IgD-negative memory B cell (primary cell): ENCODE measurements at regions not wholly inside any gene's neighbourhood (a gene's known extent, or its start where the extent isn't known, plus 50 kb on each side); places are given as distances from the start of the nearest gene placed in this dataset.

ENCODE experiments used
- H3K27ac Mint-ChIP-seq, 3 donors: one replicate each; pipeline ENCODE4 v1.8.0; 2020 to 2022; ENCODE audit warnings: mild to moderate bottlenecking in 3 of 3, mixed read lengths in 3 of 3, moderate library complexity in 1 of 3
- H3K27me3 Mint-ChIP-seq: one replicate; pipeline ENCODE4 v1.8.0; 2021; ENCODE audit warnings: mixed read lengths
- H3K36me3 Mint-ChIP-seq: one replicate; pipeline ENCODE4 v1.8.0; 2020; ENCODE audit warnings: mild to moderate bottlenecking, mixed read lengths
- H3K4me1 Mint-ChIP-seq, 3 donors: one replicate each; pipeline ENCODE4 v1.8.0; 2020 to 2022; ENCODE audit warnings: mixed read lengths in 3 of 3, mild to moderate bottlenecking in 1 of 3
- H3K4me3 Mint-ChIP-seq, 4 donors: one replicate each; pipeline ENCODE4 v1.8.0; 2020 to 2022; ENCODE audit warnings: mild to moderate bottlenecking in 4 of 4, mixed read lengths in 4 of 4, moderate library complexity in 3 of 4
- H3K9me3 Mint-ChIP-seq, 3 donors: one replicate each; pipeline ENCODE4 v1.8.0; 2020 to 2021; ENCODE audit warnings: mixed read lengths in 3 of 3, mild to moderate bottlenecking in 1 of 3

GRCh38 chr2:56444339-56444738 lies 260.5 kb downstream of the CCDC85A start:
- peaks cover 0 to 5% (median 0%) of the 10 kb centered on the region in 3 donors for H3K9me3 Mint-ChIP-seq
- peaks cover 0 to 1% (median 0%) of the 10 kb centered on the region in 3 donors for H3K4me1 Mint-ChIP-seq
- no peak overlapping the region for H3K4me3 Mint-ChIP-seq
- H3K27me3 Mint-ChIP-seq = no peaks in the 10 kb centered on the region
- no peaks in the 10 kb centered on the region for H3K36me3 Mint-ChIP-seq
- H3K27ac Mint-ChIP-seq = no peak overlapping the region

- H3K4me3 Mint-ChIP-seq = no peak overlapping the region
- H3K9me3 Mint-ChIP-seq = peaks cover 2 to 7% (median 3%) of the 10 kb centered on the region in 3 donors
- no peak overlapping the region for H3K27ac Mint-ChIP-seq
- H3K36me3 Mint-ChIP-seq = no peaks in the 10 kb centered on the region
- no peaks in the 10 kb centered on the region for H3K27me3 Mint-ChIP-seq
- peaks cover 0 to 1% (median 0%) of the 10 kb centered on the region in 3 donors for H3K4me1 Mint-ChIP-seq
These were observed 264.7 kb downstream of the CCDC85A start for GRCh38 chr2:56448403-56449001.

GRCh38 chr2:56449002-56449431 lies 265.2 kb downstream of the CCDC85A start:
- Mint-ChIP-seq H3K36me3 (no peaks in the 10 kb centered on the region), H3K27ac (no peak overlapping the region), H3K4me3 (no peak overlapping the region), H3K4me1 (peaks cover 0 to 1% (median 0%) of the 10 kb centered on the region in 3 donors), H3K9me3 (peaks cover 2 to 7% (median 3%) of the 10 kb centered on the region in 3 donors), H3K27me3 (no peaks in the 10 kb centered on the region)

GRCh38 chr2:56449449-56449860 lies 265.7 kb downstream of the CCDC85A start:
- Mint-ChIP-seq H3K4me3 (no peak overlapping the region), H3K36me3 (no peaks in the 10 kb centered on the region), H3K4me1 (peaks cover 0 to 1% (median 0%) of the 10 kb centered on the region in 3 donors), H3K27ac (no peak overlapping the region), H3K27me3 (no peaks in the 10 kb centered on the region), H3K9me3 (peaks cover 2 to 7% (median 3%) of the 10 kb centered on the region in 3 donors)

- Mint-ChIP-seq H3K36me3 (no peaks in the 10 kb centered on the region), H3K27me3 (no peaks in the 10 kb centered on the region), H3K27ac (no peak overlapping the region), H3K4me3 (no peak overlapping the region), H3K4me1 (no peaks in the 10 kb centered on the region), H3K9me3 (peaks cover 2 to 9% (median 3%) of the 10 kb centered on the region in 3 donors)
These were observed 266.3 kb downstream of the CCDC85A start for GRCh38 chr2:56450047-56450446.

- no peaks in the 10 kb centered on the region for H3K36me3 Mint-ChIP-seq
- no peaks in the 10 kb centered on the region for H3K27me3 Mint-ChIP-seq
- H3K9me3 Mint-ChIP-seq = peaks cover 2 to 10% (median 3%) of the 10 kb centered on the region in 3 donors
- H3K27ac Mint-ChIP-seq = no peak overlapping the region
- H3K4me3 Mint-ChIP-seq = no peak overlapping the region
- H3K4me1 Mint-ChIP-seq = no peaks in the 10 kb centered on the region
These were observed 267.0 kb downstream of the CCDC85A start for GRCh38 chr2:56450772-56451171.

- Mint-ChIP-seq H3K36me3 (no peaks in the 10 kb centered on the region), H3K4me3 (no peak overlapping the region), H3K4me1 (no peaks in the 10 kb centered on the region), H3K27me3 (no peaks in the 10 kb centered on the region), H3K9me3 (peaks cover 2 to 7% (median 3%) of the 10 kb centered on the region in 3 donors), H3K27ac (no peak overlapping the region)
These were observed 271.9 kb downstream of the CCDC85A start for GRCh38 chr2:56455642-56456041.

GRCh38 chr2:56456791-56457190 lies 273.0 kb downstream of the CCDC85A start:
- no peaks in the 10 kb centered on the region for H3K36me3 Mint-ChIP-seq
- H3K9me3 Mint-ChIP-seq = peaks cover 0 to 3% (median 3%) of the 10 kb centered on the region in 3 donors
- no peaks in the 10 kb centered on the region for H3K27me3 Mint-ChIP-seq
- H3K4me1 Mint-ChIP-seq = no peaks in the 10 kb centered on the region
- no peak overlapping the region for H3K4me3 Mint-ChIP-seq
- H3K27ac Mint-ChIP-seq = no peak overlapping the region

GRCh38 chr2:56460508-56460907 lies 276.7 kb downstream of the CCDC85A start:
- H3K27me3 Mint-ChIP-seq = no peaks in the 10 kb centered on the region
- H3K9me3 Mint-ChIP-seq = peaks cover 3 to 6% (median 3%) of the 10 kb centered on the region in 3 donors
- no peaks in the 10 kb centered on the region for H3K36me3 Mint-ChIP-seq
- no peak overlapping the region for H3K27ac Mint-ChIP-seq
- no peak overlapping the region for H3K4me3 Mint-ChIP-seq
- H3K4me1 Mint-ChIP-seq = no peaks in the 10 kb centered on the region

GRCh38 chr2:56464066-56464465 lies 280.3 kb downstream of the CCDC85A start:
- no peaks in the 10 kb centered on the region for H3K27me3 Mint-ChIP-seq
- no peaks in the 10 kb centered on the region for H3K36me3 Mint-ChIP-seq
- H3K27ac Mint-ChIP-seq = no peak overlapping the region
- H3K4me3 Mint-ChIP-seq = no peak overlapping the region
- no peaks in the 10 kb centered on the region for H3K4me1 Mint-ChIP-seq
- H3K9me3 Mint-ChIP-seq = peaks cover 3 to 6% (median 3%) of the 10 kb centered on the region in 3 donors

GRCh38 chr2:56464613-56465012 lies 280.8 kb downstream of the CCDC85A start:
- H3K4me3 Mint-ChIP-seq = no peak overlapping the region
- no peaks in the 10 kb centered on the region for H3K27me3 Mint-ChIP-seq
- H3K36me3 Mint-ChIP-seq = no peaks in the 10 kb centered on the region
- no peaks in the 10 kb centered on the region for H3K4me1 Mint-ChIP-seq
- peaks cover 3 to 6% (median 3%) of the 10 kb centered on the region in 3 donors for H3K9me3 Mint-ChIP-seq
- H3K27ac Mint-ChIP-seq = no peak overlapping the region

GRCh38 chr2:56465491-56465890 lies 281.7 kb downstream of the CCDC85A start:
- H3K9me3 Mint-ChIP-seq = peaks cover 3 to 6% (median 3%) of the 10 kb centered on the region in 3 donors
- H3K4me3 Mint-ChIP-seq = no peak overlapping the region
- H3K4me1 Mint-ChIP-seq = no peaks in the 10 kb centered on the region
- H3K36me3 Mint-ChIP-seq = no peaks in the 10 kb centered on the region
- H3K27me3 Mint-ChIP-seq = no peaks in the 10 kb centered on the region
- no peak overlapping the region for H3K27ac Mint-ChIP-seq

- Mint-ChIP-seq H3K4me1 (no peaks in the 10 kb centered on the region), H3K36me3 (no peaks in the 10 kb centered on the region), H3K4me3 (no peak overlapping the region), H3K9me3 (peaks cover 0 to 1% (median 0%) of the 10 kb centered on the region in 3 donors), H3K27ac (no peak overlapping the region), H3K27me3 (no peaks in the 10 kb centered on the region)
These were observed 289.7 kb downstream of the CCDC85A start for GRCh38 chr2:56473524-56473923.

GRCh38 chr2:56474412-56475158 lies 290.8 kb downstream of the CCDC85A start:
- Mint-ChIP-seq H3K27me3 (no peaks in the 10 kb centered on the region), H3K9me3 (peaks cover 0 to 1% (median 0%) of the 10 kb centered on the region in 3 donors), H3K36me3 (no peaks in the 10 kb centered on the region), H3K27ac (no peak overlapping the region), H3K4me1 (no peaks in the 10 kb centered on the region), H3K4me3 (no peak overlapping the region)

- Mint-ChIP-seq H3K4me1 (no peaks in the 10 kb centered on the region), H3K27me3 (no peaks in the 10 kb centered on the region), H3K9me3 (peaks cover 0 to 1% (median 0%) of the 10 kb centered on the region in 3 donors), H3K27ac (no peak overlapping the region), H3K4me3 (no peak overlapping the region), H3K36me3 (no peaks in the 10 kb centered on the region)
These were observed 291.4 kb downstream of the CCDC85A start for GRCh38 chr2:56475191-56475590.
